HepG2 (cell line): ENCODE measurements at regions not wholly inside any gene's neighbourhood (a gene's known extent, or its start where the extent isn't known, plus 50 kb on each side); places are given as distances from the start of the nearest gene placed in this dataset.

Experiments used
- EP300 ChIP-seq, 3 experiments: sonication (generic) in 1 of 3; formaldehyde crosslinking in 1 of 3; IDR thresholded peaks; 2 replicates each; pipeline versions ENCODE4 v1.5.1 to v1.6.1; 2011 to 2020; ENCODE audit warnings: low read depth in 2 of 3, low read length in 2 of 3, borderline replicate concordance in 1 of 3, improper control_type of control experiment in 1 of 3, mild to moderate bottlenecking in 1 of 3, missing genetic modification reagents in 1 of 3, moderate library complexity in 1 of 3
- IRF9 ChIP-seq: sonication (generic); formaldehyde crosslinking; IDR thresholded peaks from 2 replicates; pipeline ENCODE4 v1.8.0; 2022; ENCODE audit warnings: missing genetic modification reagents, mild to moderate bottlenecking, borderline replicate concordance
- KDM1A ChIP-seq: IDR thresholded peaks from 2 replicates; pipeline ENCODE4 v1.6.1; 2016; ENCODE audit warnings: missing compliant biosample characterization
- NFIC ChIP-seq: IDR thresholded peaks from 2 replicates; pipeline ENCODE4 v1.6.1; 2012; ENCODE audit warnings: mild to moderate bottlenecking, low read length, inconsistent platforms
- POLR2A ChIP-seq, 2 experiments: IDR thresholded peaks; 2 replicates each; pipeline ENCODE4 v1.6.1; 2011; ENCODE audit warnings: low read depth in 2 of 2, low read length in 2 of 2, mild to moderate bottlenecking in 1 of 2, moderate library complexity in 1 of 2; ENCODE audit not compliant: insufficient read depth in 1 of 2
- RAD21 ChIP-seq: fragments of 450-650 bp; formaldehyde crosslinking; IDR thresholded peaks from 2 replicates; pipeline ENCODE4 v1.5.0; 2020; ENCODE audit warnings: mild to moderate bottlenecking
- RFX5 ChIP-seq: IDR thresholded peaks from 2 replicates; pipeline ENCODE4 v1.6.1; 2011; ENCODE audit warnings: low read depth, low read length, improper control_type of control experiment
- THYN1 ChIP-seq: sonication (generic); formaldehyde crosslinking; IDR thresholded peaks from 2 replicates; pipeline ENCODE4 v1.8.1; 2023; ENCODE audit warnings: low read depth, mild to moderate bottlenecking, moderate library complexity, missing genetic modification reagents, borderline replicate concordance
- YY1 ChIP-seq: IDR thresholded peaks from 2 replicates; pipeline ENCODE4 v1.6.1; 2011; ENCODE audit warnings: low read length, low read depth, moderate library complexity, mild to moderate bottlenecking; ENCODE audit not compliant: insufficient read depth, insufficient replicate concordance
- ZSCAN12 ChIP-seq: sonication (generic); formaldehyde crosslinking; IDR thresholded peaks from 2 replicates; pipeline ENCODE4 v1.9.0; 2021; ENCODE audit warnings: mild to moderate bottlenecking, missing genetic modification reagents
- TF ChIP-seq, protein P1 (sequence below): sonication (generic); formaldehyde crosslinking; IDR thresholded peaks from 2 replicates; pipeline ENCODE4 v1.5.0; 2020; ENCODE audit warnings: missing genetic modification reagents
- TF ChIP-seq, protein P2 (sequence below): sonication (generic); formaldehyde crosslinking; IDR thresholded peaks from 2 replicates; pipeline ENCODE4 v1.5.0; 2020; ENCODE audit warnings: missing genetic modification reagents

GRCh38 chr13:50466456-50466855 is 377.0 kb downstream of the DLEU7 start:
- TF ChIP-seq THYN1 (no peak), RAD21 (CRISPR knock-in tag) (no peak), RFX5 (no peak), KDM1A (no peak), ZSCAN12 (CRISPR knock-in tag) (no peak), POLR2A (IDR thresholded peaks at IDR 0.05; ENCODE audit: insufficient read depth in 1 of 2, low read depth in 2 of 2, low read length in 2 of 2) (no peak), IRF9 (CRISPR knock-in tag) (no peak), EP300 (IDR thresholded peaks at IDR 0.05; ENCODE audit: low read depth in 2 of 2, low read length in 2 of 2) (no peak), EP300 (CRISPR knock-in tag; IDR thresholded peaks at IDR 0.05; ENCODE audit: borderline replicate concordance) (no peak), NFIC (no peak), YY1 (no peak)
- TF ChIP-seq, protein P1, sequence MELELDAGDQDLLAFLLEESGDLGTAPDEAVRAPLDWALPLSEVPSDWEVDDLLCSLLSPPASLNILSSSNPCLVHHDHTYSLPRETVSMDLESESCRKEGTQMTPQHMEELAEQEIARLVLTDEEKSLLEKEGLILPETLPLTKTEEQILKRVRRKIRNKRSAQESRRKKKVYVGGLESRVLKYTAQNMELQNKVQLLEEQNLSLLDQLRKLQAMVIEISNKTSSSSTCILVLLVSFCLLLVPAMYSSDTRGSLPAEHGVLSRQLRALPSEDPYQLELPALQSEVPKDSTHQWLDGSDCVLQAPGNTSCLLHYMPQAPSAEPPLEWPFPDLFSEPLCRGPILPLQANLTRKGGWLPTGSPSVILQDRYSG = no peak
- TF ChIP-seq, protein P2, sequence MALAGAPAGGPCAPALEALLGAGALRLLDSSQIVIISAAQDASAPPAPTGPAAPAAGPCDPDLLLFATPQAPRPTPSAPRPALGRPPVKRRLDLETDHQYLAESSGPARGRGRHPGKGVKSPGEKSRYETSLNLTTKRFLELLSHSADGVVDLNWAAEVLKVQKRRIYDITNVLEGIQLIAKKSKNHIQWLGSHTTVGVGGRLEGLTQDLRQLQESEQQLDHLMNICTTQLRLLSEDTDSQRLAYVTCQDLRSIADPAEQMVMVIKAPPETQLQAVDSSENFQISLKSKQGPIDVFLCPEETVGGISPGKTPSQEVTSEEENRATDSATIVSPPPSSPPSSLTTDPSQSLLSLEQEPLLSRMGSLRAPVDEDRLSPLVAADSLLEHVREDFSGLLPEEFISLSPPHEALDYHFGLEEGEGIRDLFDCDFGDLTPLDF (CRISPR knock-in tag) = no peak
